ENCODE measurements at regions not wholly inside any gene's neighbourhood (a gene's known extent, or its start where the extent isn't known, plus 50 kb on each side); places are given as distances from the start of the nearest gene placed in this dataset.
"Not testable (repeated sequence)": the region's sequence is repeated elsewhere in the genome, so short reads cannot be mapped to it uniquely, and the experiment has no call there.

DNA sequence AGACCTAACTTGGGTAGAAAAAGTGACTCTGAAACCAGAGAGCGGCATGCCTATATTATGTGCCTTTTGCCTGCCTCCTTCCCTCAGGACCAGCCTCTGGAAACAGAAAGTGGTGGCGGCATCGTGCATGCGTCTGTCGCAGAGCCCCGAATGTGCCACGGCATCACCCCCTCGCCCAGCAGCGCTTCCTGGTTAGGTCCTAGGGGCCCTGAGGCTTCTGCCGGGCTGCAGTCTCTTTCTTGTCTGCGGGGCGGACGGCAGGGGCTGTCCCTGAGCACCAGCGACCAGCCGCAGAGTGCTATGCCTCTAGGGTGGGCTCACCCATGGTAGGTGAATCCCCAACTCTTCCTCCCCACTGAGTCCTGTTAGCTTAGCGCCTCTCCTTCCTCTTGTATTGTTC is 68.7 kb downstream of the VSIG4 start:
- DNase-seq (ENCODE audit: low read depth): no peak

DNA sequence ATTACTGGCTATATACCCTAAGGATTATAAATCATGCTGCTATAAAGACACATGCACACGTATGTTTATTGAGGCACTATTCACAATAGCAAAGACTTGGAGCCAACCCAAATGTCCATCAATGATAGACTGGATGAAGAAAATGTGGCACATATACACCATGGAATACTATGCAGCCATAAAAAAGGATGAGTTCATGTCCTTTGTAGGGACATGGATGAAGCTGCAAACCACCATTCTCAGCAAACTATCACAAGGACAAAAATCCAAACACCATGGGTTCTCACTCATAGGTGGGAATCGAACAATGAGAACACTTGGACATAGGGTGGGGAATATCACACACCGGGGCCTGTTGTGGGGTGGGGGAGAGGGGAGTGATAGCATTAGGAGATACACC is 72.7 kb downstream of the VSIG4 start:
- DNase-seq (ENCODE audit: low read depth): not testable (repeated sequence)

DNA sequence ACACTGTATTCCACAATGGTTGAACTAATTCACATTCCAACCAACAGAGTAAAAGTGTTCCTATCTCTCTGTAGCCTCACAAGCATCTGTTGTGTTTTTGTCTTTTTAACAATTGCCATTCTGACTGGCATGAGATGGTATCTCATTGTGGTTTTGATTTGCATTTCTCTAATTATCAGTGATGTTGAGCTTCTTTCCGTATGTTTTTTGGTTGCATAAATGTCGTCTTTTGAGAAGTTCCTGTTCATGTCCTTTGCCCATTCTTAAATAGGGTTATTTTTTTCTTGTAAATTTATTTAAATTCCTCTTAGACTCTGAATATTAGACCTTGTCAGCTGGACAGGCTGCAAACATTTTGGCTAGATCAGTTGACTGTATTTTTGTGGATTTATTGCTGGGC is 78.2 kb downstream of the VSIG4 start:
- no peak for DNase-seq (ENCODE audit: low read depth)

DNA sequence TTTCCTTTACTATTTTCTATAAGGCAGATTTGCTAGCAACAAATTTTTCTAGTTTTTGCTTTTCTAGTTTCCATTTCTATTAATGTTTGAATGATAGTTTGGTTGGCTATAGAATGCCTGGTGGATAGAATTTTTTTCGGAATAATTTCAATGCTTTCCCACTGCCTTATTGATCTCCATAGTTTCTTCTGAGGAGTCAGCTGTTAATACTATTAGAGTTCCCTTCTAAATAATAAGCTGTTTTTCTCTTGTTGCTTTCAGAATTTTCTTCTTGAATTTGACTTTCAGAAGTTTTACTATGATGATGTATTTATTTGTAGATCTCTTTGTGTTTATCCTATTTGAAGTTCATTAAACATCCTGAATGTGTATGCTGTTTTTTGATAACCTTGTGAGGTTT is 91.8 kb downstream of the VSIG4 start:
- DNase-seq (ENCODE audit: low read depth): no peak

DNA sequence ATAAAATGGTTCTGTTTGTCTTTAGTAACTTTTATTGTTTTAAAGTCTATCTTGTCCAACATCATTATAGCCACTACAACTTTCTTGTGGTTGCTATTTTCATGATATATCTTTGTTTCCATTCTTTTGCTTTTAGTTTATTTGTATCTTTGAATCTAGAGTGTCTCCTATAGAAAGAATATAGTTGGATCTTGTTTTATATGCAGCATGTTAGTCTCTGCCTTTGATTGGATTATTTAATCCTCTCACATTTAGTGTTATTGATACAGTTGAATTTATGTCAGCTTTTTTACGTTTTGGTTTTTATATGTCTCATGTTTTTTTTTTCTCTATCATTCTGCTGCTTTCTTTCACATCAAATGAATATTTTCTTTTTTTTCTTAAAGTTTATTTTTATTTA is 98.1 kb downstream of the VSIG4 start:
- no peak for DNase-seq (ENCODE audit: low read depth)

DNA sequence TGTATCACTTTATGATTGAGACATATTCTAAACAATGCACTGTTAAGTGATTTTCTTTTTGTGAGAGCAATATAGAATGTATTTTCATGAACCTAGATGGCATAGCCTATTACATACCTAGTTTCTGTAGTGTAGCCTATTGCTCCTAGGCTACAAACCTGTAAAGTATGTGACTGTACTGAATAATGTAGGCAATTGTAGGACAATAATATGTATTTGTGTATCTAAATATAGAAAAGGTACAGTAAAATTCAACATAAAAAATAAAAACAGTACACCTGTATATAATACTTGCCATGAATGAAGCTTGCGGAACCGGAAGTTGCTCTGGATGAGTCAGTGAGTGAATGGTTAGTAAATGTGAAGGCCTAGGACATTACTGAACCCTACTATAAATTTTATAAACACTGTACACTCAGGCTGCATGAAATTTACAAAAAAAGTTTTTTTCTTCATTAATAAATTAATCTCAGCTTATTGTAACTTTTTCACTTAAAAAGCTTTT is 106.7 kb downstream of the VSIG4 start:
- no peak for DNase-seq (ENCODE audit: low read depth)

DNA sequence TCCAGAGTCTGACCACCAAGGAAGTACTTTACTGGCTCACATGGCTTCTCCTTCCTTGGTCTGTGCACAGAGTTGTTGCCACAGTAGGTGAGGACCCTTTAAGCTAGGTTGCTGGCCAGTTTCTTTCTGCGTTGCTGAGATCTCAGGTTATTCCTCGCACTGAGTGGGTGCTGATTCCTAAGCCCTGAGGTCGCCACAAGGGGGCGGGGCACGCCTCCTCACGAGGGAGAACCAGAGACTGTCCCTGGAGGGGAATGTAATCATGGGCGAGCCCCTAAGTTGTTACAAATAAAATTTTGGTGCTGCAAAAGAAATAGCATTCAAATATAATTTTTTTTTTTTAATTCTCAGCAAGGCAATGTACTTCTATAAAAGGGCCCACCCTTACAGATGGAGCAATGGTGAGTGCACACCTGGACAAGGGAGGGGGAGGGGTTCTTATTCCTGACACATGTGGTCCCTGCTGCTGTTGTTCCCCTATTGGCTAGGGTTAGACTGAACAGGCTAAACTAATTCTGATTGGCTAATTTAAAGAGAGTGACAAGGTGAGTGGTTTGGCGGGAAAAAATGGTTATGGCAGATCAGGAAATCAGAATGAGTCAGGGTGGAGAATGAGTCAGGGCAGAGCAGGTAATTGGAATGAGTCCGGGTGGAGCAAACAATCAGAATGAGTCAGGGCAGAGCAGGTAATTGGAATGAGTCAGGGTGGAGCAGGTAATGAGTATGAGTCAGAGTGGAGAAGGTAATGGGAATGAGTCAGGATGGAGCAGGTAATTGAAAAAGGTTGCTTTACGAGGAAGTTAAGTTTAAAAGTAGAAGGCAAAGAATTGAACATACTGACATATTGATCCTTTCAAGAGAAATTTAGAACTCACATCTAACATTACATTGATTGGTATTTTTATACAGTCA is 107.5 kb downstream of the VSIG4 start:
- DNase-seq (ENCODE audit: low read depth): peak; percentile 80

DNA sequence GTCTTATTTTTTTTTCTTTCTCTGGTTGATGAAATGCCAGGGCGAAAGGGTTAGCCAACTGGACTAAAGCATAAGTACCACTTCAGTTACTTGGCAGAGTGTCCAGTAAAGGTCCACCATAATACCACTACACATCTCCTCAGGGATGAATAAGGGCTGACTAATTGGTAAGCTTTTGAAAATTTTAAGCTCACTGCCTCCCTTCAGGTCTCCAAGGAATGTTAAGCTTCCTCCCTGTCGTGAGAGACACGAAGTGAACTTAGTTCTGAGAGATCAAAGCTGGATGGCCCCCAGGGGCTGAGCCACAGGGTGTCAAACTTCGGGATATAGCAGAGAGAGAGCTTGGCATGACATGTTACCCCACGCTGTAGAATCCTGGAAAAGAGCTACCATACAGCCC is 111.4 kb downstream of the VSIG4 start:
- no peak for DNase-seq (ENCODE audit: low read depth)

DNA sequence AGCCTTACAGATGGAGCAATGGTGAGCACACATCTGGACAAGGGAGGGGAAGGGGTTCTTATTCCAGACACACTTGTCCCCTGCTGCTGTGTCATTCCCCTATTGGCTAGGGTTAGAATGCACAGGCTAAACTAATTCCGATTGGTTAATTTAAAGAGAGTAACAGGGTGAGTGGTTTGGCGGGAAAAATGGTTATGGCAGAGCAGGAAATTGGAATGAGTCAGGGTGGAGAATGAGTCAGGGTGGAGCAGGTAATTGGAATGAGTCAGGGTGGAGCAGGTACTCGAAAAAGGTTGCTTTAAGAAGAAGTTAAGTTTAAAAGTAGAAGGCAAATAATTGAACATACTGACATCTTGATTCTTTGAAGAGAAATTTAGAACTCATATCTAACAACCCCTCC is 112.5 kb downstream of the VSIG4 start:
- not testable (repeated sequence) for DNase-seq (ENCODE audit: low read depth)

DNA sequence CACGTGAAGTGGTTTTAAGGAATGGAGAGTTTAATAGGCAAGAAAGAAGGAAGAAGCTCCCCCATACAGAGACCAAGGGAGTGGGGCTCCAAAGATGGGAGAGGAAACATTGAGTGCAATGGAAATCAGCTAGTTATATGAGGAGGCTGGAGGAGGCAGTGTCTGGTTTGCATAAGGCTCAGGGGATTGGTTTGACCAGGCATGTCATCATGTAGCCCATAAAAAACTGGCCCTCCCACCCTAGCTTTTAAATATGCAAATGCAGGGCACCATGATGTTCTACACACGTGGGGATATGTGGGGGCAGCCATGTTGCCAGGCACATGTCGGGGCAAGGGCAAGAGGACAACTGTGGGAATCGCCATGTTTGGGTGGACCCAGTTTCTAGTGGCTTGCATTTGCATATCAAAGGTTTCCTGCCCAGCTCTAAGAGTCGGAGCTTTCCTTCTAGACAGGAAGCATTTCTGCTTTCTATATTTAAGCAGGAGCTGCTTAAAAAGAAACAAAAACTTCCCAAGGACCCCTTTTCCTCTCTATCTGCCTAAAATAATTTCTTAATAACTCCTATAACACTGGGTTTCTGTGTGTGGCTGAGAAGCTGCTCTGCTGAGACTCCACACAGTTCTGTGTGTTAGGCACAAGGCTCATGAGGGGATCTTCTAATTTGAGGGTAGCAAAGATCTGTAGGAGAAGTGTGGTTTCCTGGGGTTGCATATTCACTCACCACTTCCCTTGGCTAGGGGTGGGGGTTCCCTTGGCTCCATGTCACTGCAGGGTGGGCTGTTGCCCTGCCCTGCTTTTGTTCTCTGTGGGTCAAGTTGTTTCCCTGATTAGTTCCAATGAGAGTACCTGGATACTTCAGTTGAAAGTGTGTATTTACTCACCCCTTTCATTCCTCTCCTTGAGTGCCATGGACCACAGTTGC is 113.5 kb downstream of the VSIG4 start:
- no peak for DNase-seq (ENCODE audit: low read depth)

DNA sequence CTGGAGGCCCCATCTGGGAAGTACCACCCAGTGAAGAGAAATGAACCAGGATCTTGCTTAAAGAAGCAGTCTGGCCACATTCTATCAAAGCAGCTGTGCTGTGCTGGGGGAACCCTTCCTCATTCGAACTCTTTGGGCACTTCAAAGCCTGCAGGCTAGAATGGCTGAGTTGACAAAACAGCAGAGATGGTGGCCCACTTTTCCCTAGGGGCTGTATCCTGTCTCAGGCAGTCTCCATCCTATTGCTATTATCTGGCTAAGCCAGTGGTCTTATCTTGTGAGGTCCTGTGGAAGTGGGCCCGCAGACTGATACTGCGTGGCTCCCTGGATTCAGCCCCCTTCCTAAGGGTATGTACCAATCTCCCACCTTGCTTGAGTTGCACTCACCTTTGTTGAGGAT is 114.3 kb downstream of the VSIG4 start:
- DNase-seq (ENCODE audit: low read depth): no peak

DNA sequence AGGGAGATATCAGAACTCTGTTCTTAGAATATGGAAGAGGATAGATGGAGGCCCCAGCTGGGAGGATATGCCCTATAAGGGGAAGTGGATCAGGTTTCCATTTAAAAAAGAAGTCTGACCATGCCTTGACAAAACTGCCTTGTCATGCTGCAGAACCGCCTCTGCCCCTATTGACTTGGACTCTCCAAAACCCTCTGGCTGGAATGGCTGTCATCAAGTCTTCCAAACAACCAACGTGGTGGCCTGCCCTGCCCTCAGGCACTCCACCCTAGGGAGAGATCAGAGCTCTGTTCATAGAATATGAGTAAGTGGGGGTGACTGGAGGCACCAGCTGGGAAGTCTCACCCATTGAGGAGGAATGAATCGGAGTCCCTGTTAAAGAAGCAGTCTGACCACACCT is 114.9 kb downstream of the VSIG4 start:
- DNase-seq (ENCODE audit: low read depth): no peak

DNA sequence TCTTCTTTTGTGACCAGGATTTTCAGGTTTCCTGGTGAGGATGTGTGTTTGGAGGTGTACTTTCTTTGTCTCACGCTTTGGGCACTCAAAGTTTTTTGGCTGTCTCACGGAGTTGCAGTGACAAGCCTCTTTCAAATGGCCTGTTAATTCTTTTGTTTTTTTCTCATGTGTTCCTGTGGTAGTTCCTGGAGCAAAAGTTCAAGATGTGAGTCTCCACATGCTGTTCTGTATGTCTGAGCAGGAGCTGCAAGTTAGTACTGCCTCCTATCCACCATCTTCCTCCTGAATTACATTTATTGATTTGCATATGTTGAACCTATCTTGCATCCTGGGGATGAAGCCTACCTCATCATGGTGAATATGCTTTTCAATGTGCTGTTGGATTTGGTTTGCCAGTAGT is 118.5 kb downstream of the VSIG4 start:
- no peak for DNase-seq (ENCODE audit: low read depth)

DNA sequence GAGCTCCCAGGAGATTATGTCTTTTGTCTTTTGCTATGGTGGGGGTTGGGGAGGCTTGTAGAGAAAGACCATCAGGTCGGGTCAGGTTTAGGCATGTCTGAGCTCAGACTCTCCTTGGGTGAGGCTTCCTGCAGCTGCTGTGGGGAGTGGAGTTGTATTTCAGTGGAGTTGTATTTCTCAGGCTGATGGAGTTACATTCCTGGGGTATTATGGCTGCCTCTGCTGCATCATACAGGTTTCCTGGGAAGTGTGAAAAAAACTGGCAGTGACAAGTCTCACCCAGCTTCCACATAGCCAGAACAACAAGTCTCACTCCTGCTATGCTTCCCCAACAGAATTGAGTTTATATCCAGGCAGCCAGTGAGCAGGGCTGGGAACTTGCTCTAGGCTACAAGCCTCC is 119.3 kb downstream of the VSIG4 start:
- DNase-seq (ENCODE audit: low read depth): peak; percentile 17

DNA sequence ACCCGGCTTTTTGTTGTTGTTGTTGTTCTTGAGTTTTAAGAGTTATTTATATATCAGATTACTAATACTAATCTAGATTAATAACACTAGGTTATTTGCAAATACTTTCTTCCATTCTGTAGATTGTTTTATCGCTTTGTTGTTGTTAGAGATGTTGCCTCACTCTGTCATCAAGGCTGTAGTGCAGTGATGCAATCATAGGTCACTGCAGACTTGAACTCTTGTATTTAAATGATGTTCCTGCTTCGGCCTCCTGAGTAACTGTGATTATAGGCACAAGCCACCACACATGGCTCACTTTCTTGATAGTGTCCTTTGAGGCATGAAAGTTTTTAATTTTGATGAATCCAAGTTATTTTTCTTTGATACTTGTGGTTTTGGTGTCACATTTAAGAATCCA is 129.0 kb downstream of the VSIG4 start:
- DNase-seq (ENCODE audit: low read depth): no peak

DNA sequence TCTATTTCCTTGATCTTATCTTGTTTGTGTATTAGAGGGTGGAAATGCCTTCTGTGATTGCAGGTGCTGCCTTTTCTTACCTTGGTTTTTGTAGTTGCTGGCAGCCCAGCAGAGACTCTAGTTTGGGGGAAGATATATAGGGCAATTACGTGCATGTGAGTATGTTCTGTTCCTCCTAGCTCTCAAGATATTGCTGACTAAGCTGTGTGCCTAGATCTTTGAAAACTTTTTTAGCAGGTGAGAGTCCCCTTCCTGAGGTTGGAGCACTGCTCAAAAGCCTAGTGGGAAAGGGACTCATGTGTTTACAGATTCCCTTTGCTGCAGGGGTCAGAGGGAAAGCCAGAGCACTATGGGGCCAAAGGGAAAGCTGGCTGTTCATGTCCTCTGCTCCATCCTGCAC is 136.1 kb downstream of the VSIG4 start:
- DNase-seq (ENCODE audit: low read depth): no peak

DNA sequence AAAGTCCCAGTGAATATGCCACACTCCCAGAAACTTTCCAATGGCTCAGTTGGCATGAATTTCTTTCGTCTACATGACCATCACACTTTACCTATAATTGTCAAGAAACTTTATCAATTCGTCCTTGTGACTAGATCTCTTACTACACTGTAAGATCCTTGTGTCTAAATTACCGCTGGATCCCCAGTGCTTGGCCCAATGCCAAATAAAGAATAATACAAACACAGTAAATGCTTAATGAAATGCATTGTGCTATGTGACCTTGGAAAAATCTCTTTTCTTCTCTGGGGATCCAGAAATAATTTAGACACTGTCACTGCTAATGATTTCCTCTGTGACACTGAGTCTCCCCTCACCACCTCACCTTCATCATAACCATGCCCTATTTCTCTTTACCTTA is 137.9 kb downstream of the VSIG4 start:
- no peak for DNase-seq (ENCODE audit: low read depth)

DNA sequence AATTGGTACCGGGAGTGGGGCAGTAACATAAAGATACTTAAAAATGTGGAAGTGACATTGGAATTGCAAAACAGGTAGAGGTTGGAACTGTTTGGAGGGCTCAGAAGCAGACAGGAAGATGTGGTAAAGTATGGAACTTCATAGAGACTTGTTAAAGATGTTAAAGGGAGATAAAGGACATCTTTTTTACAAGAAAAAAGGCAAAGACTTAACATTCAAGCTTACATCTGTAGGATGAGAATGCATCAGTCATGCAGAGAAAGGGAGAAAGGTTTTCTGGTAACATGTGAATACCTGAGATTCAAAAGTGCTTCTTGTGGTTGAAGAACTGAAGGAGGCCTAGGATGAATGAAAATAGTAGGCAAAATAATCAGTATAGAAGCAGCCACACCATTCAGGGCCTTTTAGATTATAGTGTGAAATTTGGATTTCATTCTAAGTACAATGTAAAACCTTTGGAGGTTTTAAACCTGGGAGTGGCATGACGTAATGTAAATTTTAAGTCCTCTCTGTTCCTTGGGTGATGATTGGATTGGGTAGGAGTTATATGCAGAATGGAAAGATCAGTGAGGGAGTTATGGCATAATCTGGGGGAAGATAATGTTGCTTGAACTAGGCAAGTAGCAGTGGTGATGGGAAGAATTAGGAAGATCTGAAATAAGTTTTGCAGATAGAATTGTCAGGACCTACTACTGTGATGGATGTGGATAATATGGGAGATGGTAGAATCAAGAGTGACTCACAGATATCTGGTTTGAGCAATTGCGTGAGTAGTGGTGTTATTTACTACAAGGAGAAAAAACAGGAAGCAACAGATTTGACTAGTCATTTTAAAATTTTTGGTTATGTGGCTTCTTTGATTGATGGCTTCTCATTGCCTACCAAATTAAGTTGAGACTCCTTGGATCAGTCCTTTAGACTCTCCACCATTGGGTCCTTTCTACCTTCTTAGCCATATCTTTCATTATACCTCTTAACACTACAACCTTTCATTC is 138.7 kb downstream of the VSIG4 start:
- DNase-seq (ENCODE audit: low read depth): no peak

DNA sequence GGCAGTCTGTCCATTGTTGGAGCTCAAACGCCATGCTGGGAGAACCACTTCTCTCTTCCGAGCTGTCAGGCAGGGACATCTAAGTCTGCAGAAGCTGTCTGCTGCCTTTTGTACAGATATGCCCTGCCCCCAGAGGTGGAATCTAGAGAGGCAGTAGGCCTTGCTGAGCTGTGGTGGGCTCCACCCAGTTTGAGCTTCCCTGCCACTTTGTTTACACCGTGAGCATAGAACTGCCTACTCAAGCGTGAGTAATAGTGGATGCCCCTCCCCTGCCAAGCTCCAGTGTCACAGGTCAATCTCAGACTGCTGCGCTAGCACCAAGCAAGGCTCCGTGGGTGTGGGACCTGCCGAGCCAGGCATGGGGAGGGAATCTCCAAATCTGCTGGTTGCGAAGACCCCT is 145.7 kb downstream of the VSIG4 start:
- DNase-seq (ENCODE audit: low read depth): no peak

DNA sequence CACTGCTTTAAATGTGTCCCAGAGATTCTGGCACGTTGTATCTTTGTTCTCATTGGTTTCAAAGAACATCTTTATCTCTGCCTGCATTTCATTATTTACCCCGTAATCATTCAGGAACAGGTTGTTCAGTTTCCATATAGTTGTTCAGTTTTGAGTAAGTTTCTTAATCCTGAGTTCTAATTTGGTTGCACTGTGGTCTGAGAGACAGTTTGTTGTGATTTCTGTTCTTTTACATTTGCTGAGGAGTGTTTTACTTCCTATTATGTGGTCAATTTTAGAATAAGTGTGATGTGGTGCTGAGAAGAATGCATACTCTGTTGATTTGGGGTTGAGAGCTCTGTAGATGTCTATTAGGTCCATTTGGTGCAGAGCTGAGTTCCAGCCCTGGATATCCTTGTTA is 148.1 kb downstream of the VSIG4 start:
- not testable (repeated sequence) for DNase-seq (ENCODE audit: low read depth)

DNA sequence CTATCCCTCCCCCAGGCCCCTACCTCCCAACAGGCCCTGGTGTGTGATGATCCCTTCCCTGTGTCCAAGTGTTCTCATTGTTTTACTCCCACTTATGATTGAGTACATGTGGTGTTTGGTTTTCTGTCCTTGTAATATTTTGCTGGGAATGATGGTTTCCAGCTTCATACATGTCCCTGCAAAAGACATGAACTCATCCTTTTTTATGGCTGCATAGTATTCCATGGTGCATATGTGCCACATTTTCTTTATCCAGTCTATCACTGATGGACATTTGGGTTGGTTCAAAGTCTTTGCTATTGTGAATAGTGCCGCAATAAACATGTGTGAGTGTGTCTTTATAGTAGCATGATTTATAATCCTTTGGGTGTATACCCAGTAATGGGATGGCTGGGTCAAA is 151.7 kb downstream of the VSIG4 start:
- not testable (repeated sequence) for DNase-seq (ENCODE audit: low read depth)

Measured in renal cortical epithelial cell (primary cell).